ENCODE measurements at regions not wholly inside any gene's neighbourhood (a gene's known extent, or its start where the extent isn't known, plus 50 kb on each side); places are given as distances from the start of the nearest gene placed in this dataset.

- no peaks in the 10 kb centered on the region for H3K36me3 ChIP-seq
- H3K27me3 ChIP-seq, result peaks cover 0 to 5% of the 10 kb centered on the region in 2 donors
- TF ChIP-seq POLR2AphosphoS5 (IDR thresholded peaks at IDR 0.05) (no peak), CTCF (IDR thresholded peaks at IDR 0.05) (no peak), POLR2A (IDR thresholded peaks at IDR 0.05) (no peak)
- no peak overlapping the region for H3K27ac ChIP-seq
- no peaks in the 10 kb centered on the region for H3K9me3 ChIP-seq
- no peak overlapping the region for H3K4me3 ChIP-seq
- intact Hi-C loops (cut with DNase I; ENCODE audit: low total_unique reads), result loop anchor here (10.0 kb wide), 1 partner anchor 1645 kb away; no protein-coding TSS in a partner anchor
- no peak for DNase-seq (ENCODE audit: low spot score in 2 of 2)
- H3K4me1 ChIP-seq, result no peaks in the 10 kb centered on the region
Observed at GRCh38 chr19:20259615-20260014, 92.6 kb downstream of the ZNF486 start.

- intact Hi-C loops (cut with DNase I; ENCODE audit: low total_unique reads), result no loop called here
- no peaks in the 10 kb centered on the region for H3K36me3 ChIP-seq
- peaks cover 0 to 5% of the 10 kb centered on the region in 2 donors for H3K27me3 ChIP-seq
- TF ChIP-seq POLR2A (IDR thresholded peaks at IDR 0.05) (no peak), POLR2AphosphoS5 (IDR thresholded peaks at IDR 0.05) (no peak), CTCF (IDR thresholded peaks at IDR 0.05) (no peak)
- DNase-seq (ENCODE audit: low spot score in 2 of 2), result no peak
- H3K9me3 ChIP-seq, result no peaks in the 10 kb centered on the region
- no peaks in the 10 kb centered on the region for H3K4me1 ChIP-seq
- no peak overlapping the region for H3K4me3 ChIP-seq
- H3K27ac ChIP-seq, result no peak overlapping the region
Observed at GRCh38 chr19:20256606-20257005, 89.6 kb downstream of the ZNF486 start.

DNA sequence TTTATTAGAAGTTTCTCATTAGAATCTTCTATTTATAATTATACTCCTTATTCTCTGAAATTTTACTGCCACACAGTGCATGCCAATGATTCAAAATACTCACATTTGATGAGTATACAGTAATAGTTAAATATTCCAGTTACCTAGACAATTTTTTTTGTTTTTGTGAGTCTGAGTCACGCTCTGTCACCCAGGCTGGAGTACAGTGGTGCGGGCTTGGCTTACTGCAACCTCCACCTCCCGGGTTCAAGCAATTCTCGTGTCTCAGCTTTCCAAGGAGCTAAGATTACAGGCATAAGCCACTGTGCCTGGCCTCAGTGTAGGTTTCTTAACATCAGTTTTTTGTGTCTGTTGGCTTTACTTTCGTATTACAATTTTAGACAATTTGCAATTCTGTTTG is 87.1 kb downstream of the ZNF486 start:
- no peaks in the 10 kb centered on the region for H3K27me3 ChIP-seq
- no peak overlapping the region for H3K4me3 ChIP-seq
- H3K27ac ChIP-seq, result no peak overlapping the region
- intact Hi-C loops (cut with DNase I; ENCODE audit: low total_unique reads), result no loop called here
- TF ChIP-seq POLR2A (IDR thresholded peaks at IDR 0.05) (no peak), CTCF (IDR thresholded peaks at IDR 0.05) (no peak), POLR2AphosphoS5 (IDR thresholded peaks at IDR 0.05) (no peak)
- H3K36me3 ChIP-seq, result no peaks in the 10 kb centered on the region
- no peak for DNase-seq (ENCODE audit: low spot score in 2 of 2)
- no peaks in the 10 kb centered on the region for H3K4me1 ChIP-seq
- no peaks in the 10 kb centered on the region for H3K9me3 ChIP-seq

DNA sequence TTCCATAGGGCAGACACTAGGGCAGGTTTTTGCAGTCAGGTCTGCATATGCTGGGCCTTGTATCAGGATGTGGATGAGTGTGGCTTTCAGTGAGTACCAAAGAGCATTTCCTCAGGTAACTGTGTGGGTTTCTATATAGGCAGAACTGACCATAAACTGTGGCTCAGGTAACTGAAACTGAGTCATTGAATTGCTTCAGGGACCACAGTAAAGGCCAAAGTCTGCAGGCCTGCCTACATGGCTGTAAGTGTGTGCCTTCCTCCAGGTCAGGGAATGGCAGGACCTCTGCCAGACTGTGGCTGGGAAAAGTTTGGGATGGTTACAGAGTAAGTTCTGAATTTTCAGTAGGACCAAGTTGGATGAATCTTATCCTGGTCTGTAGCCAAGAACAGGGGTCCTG is 85.6 kb downstream of the ZNF486 start:
- DNase-seq (ENCODE audit: low spot score in 2 of 2), result no peak
- H3K4me1 ChIP-seq, result no peaks in the 10 kb centered on the region
- no peaks in the 10 kb centered on the region for H3K36me3 ChIP-seq
- H3K27ac ChIP-seq, result no peak overlapping the region
- no peaks in the 10 kb centered on the region for H3K9me3 ChIP-seq
- intact Hi-C loops (cut with DNase I; ENCODE audit: low total_unique reads), result no loop called here
- TF ChIP-seq POLR2AphosphoS5 (IDR thresholded peaks at IDR 0.05) (no peak), CTCF (IDR thresholded peaks at IDR 0.05) (no peak)
- H3K4me3 ChIP-seq, result no peak overlapping the region
- no peaks in the 10 kb centered on the region for H3K27me3 ChIP-seq

GRCh38 chr19:20250627-20251026 is 83.6 kb downstream of the ZNF486 start:
- no peak for TF ChIP-seq CTCF (IDR thresholded peaks at IDR 0.05)
- no peak for TF ChIP-seq POLR2AphosphoS5 (IDR thresholded peaks at IDR 0.05)
- no peak for DNase-seq (ENCODE audit: low spot score in 2 of 2)
- H3K4me3 ChIP-seq, result no peak overlapping the region
- no peaks in the 10 kb centered on the region for H3K36me3 ChIP-seq
- intact Hi-C loops (cut with DNase I; ENCODE audit: low total_unique reads), result no loop called here
- no peak overlapping the region for H3K27ac ChIP-seq
- no peaks in the 10 kb centered on the region for H3K27me3 ChIP-seq
- no peaks in the 10 kb centered on the region for H3K4me1 ChIP-seq
- no peaks in the 10 kb centered on the region for H3K9me3 ChIP-seq
